HepG2 (cell line): ENCODE measurements at regions not wholly inside any gene's neighbourhood (a gene's known extent, or its start where the extent isn't known, plus 50 kb on each side); places are given as distances from the start of the nearest gene placed in this dataset.

Source experiments
- ATAC-seq: fragments of 200-7000 bp; cut with Tn5 transposase; 3 replicates; pipeline ENCODE4 v1.9.1; 2020; ENCODE audit warnings: mild to moderate bottlenecking, moderate library complexity
- BruUV-seq: library from RNA; stranded (reverse); fragments of 400-500 nt; replicated peaks from 2 replicates; lab custom pipeline; 2021; lab: Mats Ljungman, UMichigan
- CTCF ChIA-PET: fragments of 300-600 bp; formaldehyde crosslinking; extraction: SDS; loops from one replicate; lab custom pipeline; 2021; ENCODE audit warnings: low total read pairs, inconsistent platforms, low intra/inter-chr PET ratio; lab: Yijun Ruan, JAX
- POLR2A ChIA-PET: fragments of 350-600 bp; sonication (Branson Sonifier 250); formaldehyde crosslinking; loops from one replicate; lab custom pipeline; 2020; ENCODE audit warnings: antibody characterized with exemption, inconsistent platforms; lab: Yijun Ruan, JAX
- DNase-seq: peaks from one replicate; pipeline ENCODE4 v3.0.0-alpha.2; 2015; ENCODE audit warnings: low spot score
- FAIRE-seq: peaks from 3 replicates; lab custom pipeline; 2011; peaks lifted over from hg19 to GRCh38; lab: Jason Lieb, UNC
- H2AFZ ChIP-seq: one replicate; pipeline ENCODE4 v1.6.1; 2011; ENCODE audit warnings: low read length, inconsistent platforms
- H3K27ac ChIP-seq: fragments of 300-600 bp; 3 replicates; pipeline ENCODE4 v1.8.0; 2011; ENCODE audit warnings: mixed run types, mild to moderate bottlenecking, mixed read lengths, low read length, inconsistent platforms; ENCODE audit not compliant: insufficient read depth; ENCODE audit errors: extremely low read length
- H3K27me3 ChIP-seq, 2 experiments: fragments of 200-600 bp in 1 of 2; 2 replicates in 1 of 2; 3 replicates in 1 of 2; pipeline versions ENCODE4 v1.6.0 to v1.8.0; 2011; ENCODE audit warnings: low read length in 2 of 2, mild to moderate bottlenecking in 2 of 2, moderate library complexity in 2 of 2, inconsistent platforms in 1 of 2; ENCODE audit not compliant: insufficient read depth in 2 of 2, control insufficient read depth in 1 of 2
- H3K36me3 ChIP-seq, 2 experiments: fragments of 200-600 bp in 1 of 2; replicated peaks in 1 of 2; 2 replicates in 1 of 2; 3 replicates in 1 of 2; pipeline versions ENCODE4 v1.5.1 to v1.8.0; 2011; ENCODE audit warnings: low read length in 2 of 2, inconsistent platforms in 1 of 2; ENCODE audit not compliant: insufficient read depth in 2 of 2, control insufficient read depth in 1 of 2
- H3K4me1 ChIP-seq: 2 replicates; pipeline ENCODE4 v1.5.1; 2012; ENCODE audit warnings: low read length, inconsistent platforms; ENCODE audit not compliant: insufficient read depth
- H3K4me2 ChIP-seq: 2 replicates; pipeline ENCODE4 v1.6.0; 2011; ENCODE audit warnings: low read depth, low read length, inconsistent platforms
- H3K4me3 ChIP-seq, 3 experiments: fragments of 200-600 bp in 1 of 3; sonication (generic), shearing (Covaris generic) in 1 of 3; replicated peaks in 1 of 3; 2 replicates each; pipeline ENCODE4 v1.5.1; 2011 to 2016; ENCODE audit warnings: low read length in 3 of 3, inconsistent platforms in 2 of 3, low read depth in 2 of 3, mild to moderate bottlenecking in 2 of 3, control low read depth in 1 of 3, mixed read lengths in 1 of 3; ENCODE audit not compliant: insufficient read depth in 1 of 3
- H3K79me2 ChIP-seq: one replicate; pipeline ENCODE4 v1.6.1; 2011; ENCODE audit warnings: low read length, inconsistent platforms; ENCODE audit not compliant: insufficient read depth
- H3K9ac ChIP-seq: 2 replicates; pipeline ENCODE4 v1.6.0; 2011; ENCODE audit warnings: mild to moderate bottlenecking, low read depth, low read length, inconsistent platforms; ENCODE audit not compliant: insufficient read depth
- H3K9me3 ChIP-seq: 2 replicates; pipeline ENCODE4 v1.5.1; 2012; ENCODE audit warnings: mild to moderate bottlenecking, low read length
- H4K20me1 ChIP-seq: 2 replicates; pipeline ENCODE4 v1.6.0; 2011; ENCODE audit warnings: inconsistent platforms, mild to moderate bottlenecking, low read length, moderate library complexity; ENCODE audit not compliant: insufficient read depth
- DNMT3B ChIP-seq: conservative IDR thresholded peaks from 2 replicates; pipeline ENCODE4 v1.6.1; 2016; ENCODE audit warnings: missing biosample characterization, control low read depth
- HMG20A ChIP-seq: IDR thresholded peaks from 2 replicates; pipeline ENCODE4 v1.6.1; 2016; ENCODE audit warnings: borderline replicate concordance
- KLF16 ChIP-seq, 2 experiments: sonication (generic) in 1 of 2; formaldehyde crosslinking in 1 of 2; IDR thresholded peaks; 2 replicates each; pipeline versions ENCODE4 v1.6.1 to v1.8.0; 2016 to 2023; ENCODE audit warnings: missing genetic modification reagents in 2 of 2, missing compliant biosample characterization in 1 of 2
- MEIS1 ChIP-seq: sonication (generic); formaldehyde crosslinking; IDR thresholded peaks from 2 replicates; pipeline ENCODE4 v1.9.0; 2021; ENCODE audit warnings: mild to moderate bottlenecking, missing genetic modification reagents, moderate library complexity, borderline replicate concordance
- NFYB ChIP-seq: sonication (generic); formaldehyde crosslinking; IDR thresholded peaks from 2 replicates; pipeline ENCODE4 v1.4.0; 2020; ENCODE audit warnings: missing genetic modification reagents
- NR1H2 ChIP-seq: sonication (generic); formaldehyde crosslinking; IDR thresholded peaks from 2 replicates; pipeline ENCODE4 v1.8.1; 2022; ENCODE audit warnings: low read depth, missing genetic modification reagents, borderline replicate concordance
- RBAK ChIP-seq: sonication (generic); formaldehyde crosslinking; IDR thresholded peaks from 2 replicates; pipeline ENCODE4 v1.5.1; 2020; ENCODE audit warnings: mild to moderate bottlenecking, missing genetic modification reagents
- SIX1 ChIP-seq: sonication (generic); formaldehyde crosslinking; IDR thresholded peaks from 2 replicates; pipeline ENCODE4 v1.4.0; 2020; ENCODE audit warnings: missing genetic modification reagents, borderline replicate concordance
- SOX5 ChIP-seq: IDR thresholded peaks from 2 replicates; pipeline ENCODE4 v1.6.1; 2016; ENCODE audit warnings: borderline replicate concordance
- ZNF543 ChIP-seq: sonication (generic); formaldehyde crosslinking; IDR thresholded peaks from 2 replicates; pipeline ENCODE4 v1.4.0; 2020; ENCODE audit warnings: mild to moderate bottlenecking, missing genetic modification reagents
- ZNF678 ChIP-seq: sonication (generic); formaldehyde crosslinking; IDR thresholded peaks from 2 replicates; pipeline ENCODE4 v1.4.0; 2020; ENCODE audit warnings: mild to moderate bottlenecking, missing genetic modification reagents
- WGBS: methylation state at CpG from one replicate; pipeline ENCODE4 v1.1.6; 2017; ENCODE audit warnings: low lambda C conversion rate; 5-methylcytosine and 5-hydroxymethylcytosine counted together
- in situ Hi-C: cut with HindIII; loops from 2 replicates; pipeline ENCODE4 v1.10.0; 2017; ENCODE audit warnings: low pct_unique_long_range_greater_than_20kb; ENCODE audit not compliant: extremely low pct_ligation_motif_present
- intact Hi-C: fragments of 100-400 bp; cut with micrococcal nuclease; formaldehyde crosslinking; loops from one replicate; pipeline ENCODE4 v1.10.0; 2022; ENCODE audit not compliant: unreplicated experiment
- TF ChIP-seq, protein P1 (sequence below): sonication (generic); formaldehyde crosslinking; conservative IDR thresholded peaks from 2 replicates; pipeline ENCODE4 v1.4.0; 2020; ENCODE audit warnings: mild to moderate bottlenecking, missing genetic modification reagents, moderate library complexity
- TF ChIP-seq, protein P2 (sequence below): sonication (generic); formaldehyde crosslinking; IDR thresholded peaks from 2 replicates; pipeline ENCODE4 v1.8.1; 2023; ENCODE audit warnings: missing genetic modification reagents, mild to moderate bottlenecking, borderline replicate concordance
- TF ChIP-seq, protein P3 (sequence below): IDR thresholded peaks from 2 replicates; pipeline ENCODE4 v1.6.1; 2018; ENCODE audit warnings: missing genetic modification reagents, mild to moderate bottlenecking, missing compliant biosample characterization
- TF ChIP-seq, protein P4 (sequence below): sonication (generic); formaldehyde crosslinking; IDR thresholded peaks from 2 replicates; pipeline ENCODE4 v1.9.0; 2021; ENCODE audit warnings: missing genetic modification reagents, mild to moderate bottlenecking, borderline replicate concordance
- TF ChIP-seq, protein P5 (sequence below): sonication (generic); formaldehyde crosslinking; IDR thresholded peaks from 2 replicates; pipeline ENCODE4 v1.5.0; 2020; ENCODE audit warnings: mild to moderate bottlenecking, missing genetic modification reagents
- TF ChIP-seq, protein P6 (sequence below): sonication (generic); formaldehyde crosslinking; IDR thresholded peaks from 2 replicates; pipeline ENCODE4 v1.9.0; 2022; ENCODE audit warnings: low read depth, missing genetic modification reagents

DNA sequence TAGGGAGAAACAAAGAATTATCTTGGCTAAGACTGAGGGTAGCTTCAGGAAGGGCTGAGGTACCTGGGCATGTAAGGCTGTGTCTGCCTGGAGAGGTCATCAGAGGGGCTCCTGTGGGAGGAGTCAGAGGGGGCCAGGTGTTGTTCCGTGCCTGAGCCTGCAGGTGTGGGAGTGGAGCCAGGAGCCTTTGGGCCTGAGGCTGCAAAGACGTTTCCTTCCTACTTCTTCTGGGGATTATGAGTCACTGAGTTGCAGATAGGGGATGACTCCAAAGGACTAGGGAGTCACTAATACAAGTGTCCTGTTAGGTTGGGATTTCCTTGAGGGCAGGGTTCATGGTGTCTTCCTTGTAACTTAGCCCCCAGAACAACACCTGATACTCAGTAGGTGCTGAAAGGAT lies 391.1 kb downstream of the ARHGEF28 start:
- intact Hi-C loops (no loop called here), in situ Hi-C loops (no loop called here)
- H3K79me2 ChIP-seq = no peaks in the 10 kb centered on the region
- H3K27ac ChIP-seq = no peak overlapping the region
- no peak for DNase-seq
- ATAC-seq = no peak
- CTCF ChIA-PET = no interaction called here
- H3K36me3 ChIP-seq = no peaks in the 10 kb centered on the region
- 0% methylated on average over 1 of the region's 2 CpGs for WGBS
- H3K4me1 ChIP-seq = no peaks in the 10 kb centered on the region
- POLR2A ChIA-PET = no interaction called here
- no peaks in the 10 kb centered on the region for H4K20me1 ChIP-seq
- H2AFZ ChIP-seq = no peak overlapping the region
- H3K27me3 ChIP-seq = peaks cover 0 to 3% of the 10 kb centered on the region in 2 experiments; a peak in 1 of 5 replicates
- H3K9ac ChIP-seq = no peak overlapping the region
- H3K4me3 ChIP-seq = no peak overlapping the region
- no TSS peak for BruUV-seq
- no peak for FAIRE-seq
- no peaks in the 10 kb centered on the region for H3K9me3 ChIP-seq
- H3K4me2 ChIP-seq = no peak overlapping the region
- TF ChIP-seq, protein P1, sequence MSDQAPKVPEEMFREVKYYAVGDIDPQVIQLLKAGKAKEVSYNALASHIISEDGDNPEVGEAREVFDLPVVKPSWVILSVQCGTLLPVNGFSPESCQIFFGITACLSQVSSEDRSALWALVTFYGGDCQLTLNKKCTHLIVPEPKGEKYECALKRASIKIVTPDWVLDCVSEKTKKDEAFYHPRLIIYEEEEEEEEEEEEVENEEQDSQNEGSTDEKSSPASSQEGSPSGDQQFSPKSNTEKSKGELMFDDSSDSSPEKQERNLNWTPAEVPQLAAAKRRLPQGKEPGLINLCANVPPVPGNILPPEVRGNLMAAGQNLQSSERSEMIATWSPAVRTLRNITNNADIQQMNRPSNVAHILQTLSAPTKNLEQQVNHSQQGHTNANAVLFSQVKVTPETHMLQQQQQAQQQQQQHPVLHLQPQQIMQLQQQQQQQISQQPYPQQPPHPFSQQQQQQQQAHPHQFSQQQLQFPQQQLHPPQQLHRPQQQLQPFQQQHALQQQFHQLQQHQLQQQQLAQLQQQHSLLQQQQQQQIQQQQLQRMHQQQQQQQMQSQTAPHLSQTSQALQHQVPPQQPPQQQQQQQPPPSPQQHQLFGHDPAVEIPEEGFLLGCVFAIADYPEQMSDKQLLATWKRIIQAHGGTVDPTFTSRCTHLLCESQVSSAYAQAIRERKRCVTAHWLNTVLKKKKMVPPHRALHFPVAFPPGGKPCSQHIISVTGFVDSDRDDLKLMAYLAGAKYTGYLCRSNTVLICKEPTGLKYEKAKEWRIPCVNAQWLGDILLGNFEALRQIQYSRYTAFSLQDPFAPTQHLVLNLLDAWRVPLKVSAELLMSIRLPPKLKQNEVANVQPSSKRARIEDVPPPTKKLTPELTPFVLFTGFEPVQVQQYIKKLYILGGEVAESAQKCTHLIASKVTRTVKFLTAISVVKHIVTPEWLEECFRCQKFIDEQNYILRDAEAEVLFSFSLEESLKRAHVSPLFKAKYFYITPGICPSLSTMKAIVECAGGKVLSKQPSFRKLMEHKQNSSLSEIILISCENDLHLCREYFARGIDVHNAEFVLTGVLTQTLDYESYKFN (CRISPR knock-in tag) = no peak
- TF ChIP-seq, protein P2, sequence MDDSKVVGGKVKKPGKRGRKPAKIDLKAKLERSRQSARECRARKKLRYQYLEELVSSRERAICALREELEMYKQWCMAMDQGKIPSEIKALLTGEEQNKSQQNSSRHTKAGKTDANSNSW = no peak
- no peak for TF ChIP-seq KLF16 (CRISPR knock-in tag; IDR thresholded peaks at IDR 0.05)
- no peak for TF ChIP-seq MEIS1
- TF ChIP-seq NFYB (CRISPR knock-in tag) = no peak
- TF ChIP-seq, protein P3, sequence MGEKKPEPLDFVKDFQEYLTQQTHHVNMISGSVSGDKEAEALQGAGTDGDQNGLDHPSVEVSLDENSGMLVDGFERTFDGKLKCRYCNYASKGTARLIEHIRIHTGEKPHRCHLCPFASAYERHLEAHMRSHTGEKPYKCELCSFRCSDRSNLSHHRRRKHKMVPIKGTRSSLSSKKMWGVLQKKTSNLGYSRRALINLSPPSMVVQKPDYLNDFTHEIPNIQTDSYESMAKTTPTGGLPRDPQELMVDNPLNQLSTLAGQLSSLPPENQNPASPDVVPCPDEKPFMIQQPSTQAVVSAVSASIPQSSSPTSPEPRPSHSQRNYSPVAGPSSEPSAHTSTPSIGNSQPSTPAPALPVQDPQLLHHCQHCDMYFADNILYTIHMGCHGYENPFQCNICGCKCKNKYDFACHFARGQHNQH (CRISPR knock-in tag) = no peak
- TF ChIP-seq ZNF543 (CRISPR knock-in tag) = no peak
- no peak for TF ChIP-seq HMG20A (CRISPR knock-in tag)
- no peak for TF ChIP-seq NR1H2 (CRISPR knock-in tag)
- TF ChIP-seq ZNF678 = no peak
- no peak for TF ChIP-seq DNMT3B (CRISPR knock-in tag)
- TF ChIP-seq SOX5 (CRISPR knock-in tag) = no peak
- TF ChIP-seq, protein P4, sequence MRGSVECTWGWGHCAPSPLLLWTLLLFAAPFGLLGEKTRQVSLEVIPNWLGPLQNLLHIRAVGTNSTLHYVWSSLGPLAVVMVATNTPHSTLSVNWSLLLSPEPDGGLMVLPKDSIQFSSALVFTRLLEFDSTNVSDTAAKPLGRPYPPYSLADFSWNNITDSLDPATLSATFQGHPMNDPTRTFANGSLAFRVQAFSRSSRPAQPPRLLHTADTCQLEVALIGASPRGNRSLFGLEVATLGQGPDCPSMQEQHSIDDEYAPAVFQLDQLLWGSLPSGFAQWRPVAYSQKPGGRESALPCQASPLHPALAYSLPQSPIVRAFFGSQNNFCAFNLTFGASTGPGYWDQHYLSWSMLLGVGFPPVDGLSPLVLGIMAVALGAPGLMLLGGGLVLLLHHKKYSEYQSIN = no peak
- TF ChIP-seq, protein P5, sequence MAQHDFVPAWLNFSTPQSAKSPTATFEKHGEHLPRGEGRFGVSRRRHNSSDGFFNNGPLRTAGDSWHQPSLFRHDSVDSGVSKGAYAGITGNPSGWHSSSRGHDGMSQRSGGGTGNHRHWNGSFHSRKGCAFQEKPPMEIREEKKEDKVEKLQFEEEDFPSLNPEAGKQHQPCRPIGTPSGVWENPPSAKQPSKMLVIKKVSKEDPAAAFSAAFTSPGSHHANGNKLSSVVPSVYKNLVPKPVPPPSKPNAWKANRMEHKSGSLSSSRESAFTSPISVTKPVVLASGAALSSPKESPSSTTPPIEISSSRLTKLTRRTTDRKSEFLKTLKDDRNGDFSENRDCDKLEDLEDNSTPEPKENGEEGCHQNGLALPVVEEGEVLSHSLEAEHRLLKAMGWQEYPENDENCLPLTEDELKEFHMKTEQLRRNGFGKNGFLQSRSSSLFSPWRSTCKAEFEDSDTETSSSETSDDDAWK (CRISPR knock-in tag) = no peak
- TF ChIP-seq, protein P6, sequence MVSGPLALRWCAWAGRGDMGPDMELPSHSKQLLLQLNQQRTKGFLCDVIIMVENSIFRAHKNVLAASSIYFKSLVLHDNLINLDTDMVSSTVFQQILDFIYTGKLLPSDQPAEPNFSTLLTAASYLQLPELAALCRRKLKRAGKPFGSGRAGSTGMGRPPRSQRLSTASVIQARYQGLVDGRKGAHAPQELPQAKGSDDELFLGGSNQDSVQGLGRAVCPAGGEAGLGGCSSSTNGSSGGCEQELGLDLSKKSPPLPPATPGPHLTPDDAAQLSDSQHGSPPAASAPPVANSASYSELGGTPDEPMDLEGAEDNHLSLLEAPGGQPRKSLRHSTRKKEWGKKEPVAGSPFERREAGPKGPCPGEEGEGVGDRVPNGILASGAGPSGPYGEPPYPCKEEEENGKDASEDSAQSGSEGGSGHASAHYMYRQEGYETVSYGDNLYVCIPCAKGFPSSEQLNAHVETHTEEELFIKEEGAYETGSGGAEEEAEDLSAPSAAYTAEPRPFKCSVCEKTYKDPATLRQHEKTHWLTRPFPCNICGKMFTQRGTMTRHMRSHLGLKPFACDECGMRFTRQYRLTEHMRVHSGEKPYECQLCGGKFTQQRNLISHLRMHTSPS (CRISPR knock-in tag) = no peak
- no peak for TF ChIP-seq RBAK (CRISPR knock-in tag)
- no peak for TF ChIP-seq SIX1 (CRISPR knock-in tag)
